ENCODE measurements at regions not wholly inside any gene's neighbourhood (a gene's known extent, or its start where the extent isn't known, plus 50 kb on each side); places are given as distances from the start of the nearest gene placed in this dataset.
A peak's percentile ranks its signal among the peaks of the same experiment; 100 is the strongest.

GRCh38 chr3:109532257-109533216 is 195.2 kb upstream of the DPPA4 start:
- DNase-seq (ENCODE audit: low spot score) = peak; percentile 73
- intact Hi-C loops (cut with micrococcal nuclease; ENCODE audit: unreplicated experiment) = no loop called here
- POLR2A ChIA-PET (ENCODE audit: low non-redundant PET) = no interaction called here

DNA sequence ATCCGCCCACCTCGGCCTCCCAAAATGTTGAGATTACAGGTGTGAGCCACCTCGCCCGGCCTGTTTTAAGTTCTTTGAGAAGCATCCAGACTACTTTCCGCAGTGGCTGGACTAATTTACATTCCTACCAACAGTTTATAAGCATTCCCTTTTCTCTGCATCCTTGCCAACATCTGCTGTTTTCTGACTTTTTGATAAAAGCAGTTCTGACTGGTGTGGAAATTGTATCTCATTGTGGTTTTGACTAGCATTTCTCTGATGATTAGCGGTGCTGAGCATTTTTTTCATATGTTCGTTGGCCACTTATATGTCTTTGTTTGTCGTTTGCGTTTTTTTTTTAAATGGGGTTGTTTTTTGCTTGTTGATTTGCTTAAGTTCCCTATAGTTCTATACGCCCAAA is 208.4 kb upstream of the DPPA4 start:
- POLR2A ChIA-PET (ENCODE audit: low non-redundant PET) = no interaction called here
- no peak for DNase-seq (ENCODE audit: low spot score)
- intact Hi-C loops (cut with micrococcal nuclease; ENCODE audit: unreplicated experiment) = no loop called here
- no peaks in the 10 kb centered on the region for H3K4me1 ChIP-seq (ENCODE audit: insufficient read depth, low read length, poor library complexity, severe bottlenecking)
- H3K4me3 ChIP-seq (ENCODE audit: low read depth, low read length, poor library complexity, severe bottlenecking) = no peak overlapping the region
- no peak for TF ChIP-seq EZH2 (IDR thresholded peaks at IDR 0.05; ENCODE audit: borderline replicate concordance, low read depth, low read length, poor library complexity, severe bottlenecking)
- TF ChIP-seq, protein P1, sequence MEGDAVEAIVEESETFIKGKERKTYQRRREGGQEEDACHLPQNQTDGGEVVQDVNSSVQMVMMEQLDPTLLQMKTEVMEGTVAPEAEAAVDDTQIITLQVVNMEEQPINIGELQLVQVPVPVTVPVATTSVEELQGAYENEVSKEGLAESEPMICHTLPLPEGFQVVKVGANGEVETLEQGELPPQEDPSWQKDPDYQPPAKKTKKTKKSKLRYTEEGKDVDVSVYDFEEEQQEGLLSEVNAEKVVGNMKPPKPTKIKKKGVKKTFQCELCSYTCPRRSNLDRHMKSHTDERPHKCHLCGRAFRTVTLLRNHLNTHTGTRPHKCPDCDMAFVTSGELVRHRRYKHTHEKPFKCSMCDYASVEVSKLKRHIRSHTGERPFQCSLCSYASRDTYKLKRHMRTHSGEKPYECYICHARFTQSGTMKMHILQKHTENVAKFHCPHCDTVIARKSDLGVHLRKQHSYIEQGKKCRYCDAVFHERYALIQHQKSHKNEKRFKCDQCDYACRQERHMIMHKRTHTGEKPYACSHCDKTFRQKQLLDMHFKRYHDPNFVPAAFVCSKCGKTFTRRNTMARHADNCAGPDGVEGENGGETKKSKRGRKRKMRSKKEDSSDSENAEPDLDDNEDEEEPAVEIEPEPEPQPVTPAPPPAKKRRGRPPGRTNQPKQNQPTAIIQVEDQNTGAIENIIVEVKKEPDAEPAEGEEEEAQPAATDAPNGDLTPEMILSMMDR (conservative IDR thresholded peaks at IDR 0.05; ENCODE audit: low read depth, low read length) = no peak
- no peak overlapping the region for H3K27ac ChIP-seq (ENCODE audit: low read depth, low read length, poor library complexity, severe bottlenecking)
- no peaks in the 10 kb centered on the region for H3K9me3 ChIP-seq (ENCODE audit: low read depth, low read length, poor library complexity, severe bottlenecking)
- CTCF ChIA-PET = no interaction called here
- no peaks in the 10 kb centered on the region for H3K36me3 ChIP-seq (ENCODE audit: insufficient read depth, low read length, poor library complexity, severe bottlenecking)
- no TSS peak for BruUV-seq (replicated peaks)
- H3K27me3 ChIP-seq (replicated peaks; ENCODE audit: insufficient read depth, low read depth, low read length, poor library complexity) = no peaks in the 10 kb centered on the region

More at GRCh38 chr3:109532257-109533216, 195.2 kb upstream of the DPPA4 start:
- H3K4me1 ChIP-seq (ENCODE audit: insufficient read depth, low read length, poor library complexity, severe bottlenecking) = no peaks in the 10 kb centered on the region
- TF ChIP-seq, protein P1 (conservative IDR thresholded peaks at IDR 0.05; ENCODE audit: low read depth, low read length) = peak; percentile 55
- TF ChIP-seq EZH2 (IDR thresholded peaks at IDR 0.05; ENCODE audit: borderline replicate concordance, low read depth, low read length, poor library complexity, severe bottlenecking) = no peak
- H3K27ac ChIP-seq (ENCODE audit: low read depth, low read length, poor library complexity, severe bottlenecking) = no peak overlapping the region
- CTCF ChIA-PET = interaction anchor here (1.2 kb wide), 1 partner anchor 1783 kb away, joined by 3 read pairs; no protein-coding TSS in a partner anchor
- H3K9me3 ChIP-seq (ENCODE audit: low read depth, low read length, poor library complexity, severe bottlenecking) = no peaks in the 10 kb centered on the region
- no TSS peak for BruUV-seq (replicated peaks)
- no peak overlapping the region for H3K4me3 ChIP-seq (ENCODE audit: low read depth, low read length, poor library complexity, severe bottlenecking)
- no peaks in the 10 kb centered on the region for H3K36me3 ChIP-seq (ENCODE audit: insufficient read depth, low read length, poor library complexity, severe bottlenecking)
- H3K27me3 ChIP-seq (replicated peaks; ENCODE audit: insufficient read depth, low read depth, low read length, poor library complexity) = no peaks in the 10 kb centered on the region

- Histone ChIP-seq H3K4me1 (ENCODE audit: insufficient read depth, low read length, poor library complexity, severe bottlenecking) (no peaks in the 10 kb centered on the region), H3K27me3 (replicated peaks; ENCODE audit: insufficient read depth, low read depth, low read length, poor library complexity) (no peaks in the 10 kb centered on the region), H3K9me3 (ENCODE audit: low read depth, low read length, poor library complexity, severe bottlenecking) (no peaks in the 10 kb centered on the region), H3K36me3 (ENCODE audit: insufficient read depth, low read length, poor library complexity, severe bottlenecking) (no peaks in the 10 kb centered on the region), H3K27ac (ENCODE audit: low read depth, low read length, poor library complexity, severe bottlenecking) (no peak overlapping the region), H3K4me3 (ENCODE audit: low read depth, low read length, poor library complexity, severe bottlenecking) (no peak overlapping the region)
- no TSS peak for BruUV-seq (replicated peaks)
- TF ChIP-seq, protein P1 (conservative IDR thresholded peaks at IDR 0.05; ENCODE audit: low read depth, low read length) = no peak
- TF ChIP-seq EZH2 (IDR thresholded peaks at IDR 0.05; ENCODE audit: borderline replicate concordance, low read depth, low read length, poor library complexity, severe bottlenecking) = no peak
- no peak for DNase-seq (ENCODE audit: low spot score)
- intact Hi-C loops (cut with micrococcal nuclease; ENCODE audit: unreplicated experiment) = no loop called here
- ChIA-PET POLR2A (ENCODE audit: low non-redundant PET) (no interaction called here), CTCF (no interaction called here)
Measured at GRCh38 chr3:109548192-109548938, 211.0 kb upstream of the DPPA4 start.

Measured in A673 (cell line).